Keratinocyte (primary cell): ENCODE measurements at regions not wholly inside any gene's neighbourhood (a gene's known extent, or its start where the extent isn't known, plus 50 kb on each side); places are given as distances from the start of the nearest gene placed in this dataset.

Experiments
- EZH2 ChIP-seq: IDR thresholded peaks from one replicate; pipeline ENCODE4 v1.6.1; 2012; ENCODE audit warnings: inconsistent platforms, mild to moderate bottlenecking, low read length, moderate library complexity
- TF ChIP-seq, protein P1 (sequence below), 3 experiments: IDR thresholded peaks in 1 of 3; conservative IDR thresholded peaks in 1 of 3; optimal IDR thresholded peaks in 1 of 3; 2 replicates in 2 of 3; 3 replicates in 1 of 3; pipeline versions ENCODE3 to v1.5.1; 2011; ENCODE audit warnings: low read length in 3 of 3, mild to moderate bottlenecking in 3 of 3, moderate library complexity in 2 of 3, control low read depth in 1 of 3, inconsistent platforms in 1 of 3; ENCODE audit not compliant: insufficient read depth in 2 of 3; ENCODE audit errors: extremely low read depth in 1 of 3

DNA sequence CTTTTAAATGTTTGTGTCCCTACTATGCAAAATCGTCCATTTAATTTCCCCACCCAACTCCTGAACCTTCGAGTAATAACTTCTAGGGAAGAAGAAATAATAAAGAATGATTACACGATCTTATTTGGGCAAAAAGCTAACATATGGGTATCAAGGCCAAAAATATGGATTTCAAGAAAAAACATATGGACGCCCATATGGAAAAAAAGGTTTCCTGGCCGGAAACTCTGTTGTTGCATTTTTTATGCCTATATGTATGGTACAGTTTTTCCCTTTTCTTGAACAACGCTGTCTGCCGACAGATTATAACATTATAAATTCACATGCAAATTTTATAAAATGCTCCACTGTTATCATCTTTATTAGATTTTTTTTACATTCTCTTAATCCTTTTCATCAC lies 167.6 kb upstream of the ESRRG start:
- TF ChIP-seq, protein P1, sequence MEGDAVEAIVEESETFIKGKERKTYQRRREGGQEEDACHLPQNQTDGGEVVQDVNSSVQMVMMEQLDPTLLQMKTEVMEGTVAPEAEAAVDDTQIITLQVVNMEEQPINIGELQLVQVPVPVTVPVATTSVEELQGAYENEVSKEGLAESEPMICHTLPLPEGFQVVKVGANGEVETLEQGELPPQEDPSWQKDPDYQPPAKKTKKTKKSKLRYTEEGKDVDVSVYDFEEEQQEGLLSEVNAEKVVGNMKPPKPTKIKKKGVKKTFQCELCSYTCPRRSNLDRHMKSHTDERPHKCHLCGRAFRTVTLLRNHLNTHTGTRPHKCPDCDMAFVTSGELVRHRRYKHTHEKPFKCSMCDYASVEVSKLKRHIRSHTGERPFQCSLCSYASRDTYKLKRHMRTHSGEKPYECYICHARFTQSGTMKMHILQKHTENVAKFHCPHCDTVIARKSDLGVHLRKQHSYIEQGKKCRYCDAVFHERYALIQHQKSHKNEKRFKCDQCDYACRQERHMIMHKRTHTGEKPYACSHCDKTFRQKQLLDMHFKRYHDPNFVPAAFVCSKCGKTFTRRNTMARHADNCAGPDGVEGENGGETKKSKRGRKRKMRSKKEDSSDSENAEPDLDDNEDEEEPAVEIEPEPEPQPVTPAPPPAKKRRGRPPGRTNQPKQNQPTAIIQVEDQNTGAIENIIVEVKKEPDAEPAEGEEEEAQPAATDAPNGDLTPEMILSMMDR (optimal IDR thresholded peaks at IDR 0.05 in 1 of 3, IDR thresholded peaks at IDR 0.05 in 1 of 3, conservative IDR thresholded peaks at IDR 0.05 in 1 of 3; ENCODE audit: extremely low read depth in 1 of 3, insufficient read depth in 2 of 3, low read length in 3 of 3), result no peak
- no peak for TF ChIP-seq EZH2
